ENCODE measurements at regions not wholly inside any gene's neighbourhood (a gene's known extent, or its start where the extent isn't known, plus 50 kb on each side); places are given as distances from the start of the nearest gene placed in this dataset.

DNA sequence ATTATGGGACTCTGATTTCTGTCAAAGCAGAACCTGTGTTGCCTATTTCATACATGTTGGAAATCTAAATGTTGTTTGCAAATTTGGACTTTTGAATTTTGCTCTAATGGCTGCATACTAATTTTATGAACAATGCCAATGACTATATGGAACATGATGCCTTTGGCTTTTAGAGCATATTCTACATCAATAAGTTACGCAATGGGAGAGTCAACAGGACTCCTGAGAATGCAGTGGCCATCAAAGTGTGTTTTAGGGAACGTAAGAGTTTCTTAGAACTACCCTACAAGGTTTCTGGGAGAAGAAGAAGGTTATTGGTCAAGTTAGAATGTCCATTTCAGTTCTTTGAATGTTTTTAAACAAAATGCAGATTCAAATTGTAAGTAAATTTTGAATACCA, 76.1 kb downstream of the SLIT2 start:
- TF ChIP-seq CEBPB (IDR thresholded peaks at IDR 0.05; ENCODE audit: low read depth, low read length) (peak; percentile 82), RFX5 (IDR thresholded peaks at IDR 0.05; ENCODE audit: low read depth, low read length) (no peak), CHD1 (IDR thresholded peaks at IDR 0.05; ENCODE audit: low read depth, low read length) (no peak)
- TF ChIP-seq, protein P1, sequence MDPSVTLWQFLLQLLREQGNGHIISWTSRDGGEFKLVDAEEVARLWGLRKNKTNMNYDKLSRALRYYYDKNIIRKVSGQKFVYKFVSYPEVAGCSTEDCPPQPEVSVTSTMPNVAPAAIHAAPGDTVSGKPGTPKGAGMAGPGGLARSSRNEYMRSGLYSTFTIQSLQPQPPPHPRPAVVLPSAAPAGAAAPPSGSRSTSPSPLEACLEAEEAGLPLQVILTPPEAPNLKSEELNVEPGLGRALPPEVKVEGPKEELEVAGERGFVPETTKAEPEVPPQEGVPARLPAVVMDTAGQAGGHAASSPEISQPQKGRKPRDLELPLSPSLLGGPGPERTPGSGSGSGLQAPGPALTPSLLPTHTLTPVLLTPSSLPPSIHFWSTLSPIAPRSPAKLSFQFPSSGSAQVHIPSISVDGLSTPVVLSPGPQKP (IDR thresholded peaks at IDR 0.05; ENCODE audit: borderline replicate concordance, low read depth, low read length) = no peak
- Histone ChIP-seq H3K4ac (ENCODE audit: low read depth, low read length) (no peak overlapping the region), H3K18ac (ENCODE audit: low read depth, low read length) (no peak overlapping the region), H2BK20ac (ENCODE audit: low read depth, low read length) (no peak overlapping the region), H3K4me1 (ENCODE audit: control insufficient read depth, insufficient read depth, low read length) (no peaks in the 10 kb centered on the region), H2BK15ac (ENCODE audit: low read depth, low read length) (no peak overlapping the region), H3K56ac (ENCODE audit: extremely low read depth, insufficient read depth, low read length) (no peak overlapping the region), H3K27ac (ENCODE audit: insufficient read depth, low read length) (no peak overlapping the region), H3K23ac (ENCODE audit: low read depth, low read length) (no peak overlapping the region), H4K5ac (ENCODE audit: low read depth, low read length) (no peak overlapping the region), H2AFZ (replicated peaks; ENCODE audit: low read length, poor library complexity) (no peak overlapping the region), H4K91ac (ENCODE audit: insufficient read depth, low read depth, low read length) (no peak overlapping the region), H3K9me1 (ENCODE audit: insufficient read depth, low read length) (no peaks in the 10 kb centered on the region), H3K79me1 (ENCODE audit: low read depth in 1 of 2, low read length in 2 of 2) (no peaks in the 10 kb centered on the region), H3K4me2 (ENCODE audit: low read depth, low read length) (no peak overlapping the region), H3K9me3 (ENCODE audit: control insufficient read depth, insufficient read depth, low read length) (no peaks in the 10 kb centered on the region), H2AK9ac (replicated peaks; ENCODE audit: low read depth, low read length, poor library complexity) (no peak overlapping the region), H2AK5ac (ENCODE audit: low read depth, low read length) (no peak overlapping the region), H2BK5ac (ENCODE audit: low read depth, low read length, poor library complexity, severe bottlenecking) (no peak overlapping the region), H3K9ac (ENCODE audit: low read depth, low read length) (no peak overlapping the region), H3K4me3 (ENCODE audit: insufficient read depth, low read depth, low read length) (no peak overlapping the region), H4K8ac (ENCODE audit: low read depth in 2 of 2, low read length in 2 of 2) (no peak overlapping the region), H3K36me3 (ENCODE audit: control insufficient read depth, insufficient read depth, low read length) (no peaks in the 10 kb centered on the region), H3K14ac (replicated peaks; ENCODE audit: low read depth, low read length) (no peak overlapping the region), H3K27me3 (ENCODE audit: control insufficient read depth, insufficient read depth, low read length) (no peaks in the 10 kb centered on the region), H2BK120ac (ENCODE audit: low read depth, low read length) (no peak overlapping the region), H4K20me1 (ENCODE audit: insufficient read depth, low read length) (no peaks in the 10 kb centered on the region)
- CTCF ChIA-PET = no interaction called here
- BruUV-seq (replicated peaks) = no TSS peak
- POLR2A ChIA-PET (ENCODE audit: unreplicated experiment) = no interaction called here
- in situ Hi-C loops (cut with MboI; ENCODE audit: low sequenced_read_pairs) = no loop called here
- DNase-seq (no peak), ATAC-seq (ENCODE audit: low read depth) (no peak)
- dilution Hi-C loops (cut with HindIII; ENCODE audit: low sequenced_read_pairs, unreplicated experiment) = no loop called here
- intact Hi-C loops (cut with micrococcal nuclease) = no loop called here
- WGBS, 2 experiments (ENCODE audit: extremely low coverage in 2 of 2, insufficient read length in 1 of 2) = no CpG with 5 or more reads among the region's 2 CpGs
